Gastroesophageal sphincter (tissue), 4 donors: ENCODE measurements at regions not wholly inside any gene's neighbourhood (a gene's known extent, or its start where the extent isn't known, plus 50 kb on each side); places are given as distances from the start of the nearest gene placed in this dataset.

Experiments used
- ATAC-seq: fragments of 150-250 bp; one replicate; pipeline ENCODE4 v1.9.1; 2016; ENCODE audit warnings: mild to moderate bottlenecking, moderate library complexity
- H3K27ac ChIP-seq, 4 donors: fragments of 200-600 bp; sonication (generic) in 3 of 4; 1 replicate in 3 of 4; 2 replicates in 1 of 4; pipeline ENCODE4 v1.5.1; 2016 to 2019
- H3K27me3 ChIP-seq: fragments of 200-600 bp; sonication (generic); one replicate; pipeline ENCODE4 v1.5.1; 2019
- H3K36me3 ChIP-seq, 2 donors: fragments of 200-600 bp; sonication (generic); one replicate each; pipeline ENCODE4 v1.5.1; 2019; ENCODE audit warnings: control low read depth in 1 of 2
- H3K4me1 ChIP-seq, 3 donors: fragments of 200-600 bp; sonication (generic); 1 replicate in 2 of 3; 2 replicates in 1 of 3; pipeline ENCODE4 v1.5.1; 2016 to 2019; ENCODE audit warnings: control low read depth in 2 of 3
- H3K4me3 ChIP-seq, 2 donors: fragments of 200-600 bp; sonication (generic); one replicate each; pipeline ENCODE4 v1.5.1; 2019; ENCODE audit warnings: mild to moderate bottlenecking in 1 of 2, moderate library complexity in 1 of 2
- H3K9me3 ChIP-seq, 3 donors: fragments of 200-600 bp; sonication (generic); one replicate each; pipeline ENCODE4 v1.5.1; 2017 to 2019; ENCODE audit warnings: control low read depth in 2 of 3
- EP300 ChIP-seq: sonication (generic); formaldehyde crosslinking; IDR thresholded peaks from one replicate; pipeline ENCODE4 v1.6.1; 2017; ENCODE audit warnings: antibody characterized with exemption, mild to moderate bottlenecking
- POLR2A ChIP-seq, 2 donors: fragments of 450-650 bp; IDR thresholded peaks; one replicate each; pipeline ENCODE4 v1.6.1; 2017; ENCODE audit warnings: antibody characterized with exemption in 2 of 2, mild to moderate bottlenecking in 2 of 2, moderate library complexity in 1 of 2
- POLR2AphosphoS5 ChIP-seq: sonication (generic); formaldehyde crosslinking; IDR thresholded peaks from one replicate; pipeline ENCODE4 v1.6.1; 2017; ENCODE audit warnings: antibody characterized with exemption
- WGBS, 2 donors: methylation state at CpG; one replicate each; pipeline ENCODE4 v1.1.5; 2018; ENCODE audit warnings: low coverage in 1 of 2; 5-methylcytosine and 5-hydroxymethylcytosine counted together
- TF ChIP-seq, protein P1 (sequence below), 4 experiments: fragments of 200-600 bp in 2 of 4; fragments of 450-650 bp in 2 of 4; sonication (generic) in 1 of 4; IDR thresholded peaks; one replicate each; pipeline ENCODE4 v1.5.1; 2017 to 2019; ENCODE audit warnings: antibody characterized with exemption in 4 of 4, mild to moderate bottlenecking in 2 of 4, moderate library complexity in 2 of 4

DNA sequence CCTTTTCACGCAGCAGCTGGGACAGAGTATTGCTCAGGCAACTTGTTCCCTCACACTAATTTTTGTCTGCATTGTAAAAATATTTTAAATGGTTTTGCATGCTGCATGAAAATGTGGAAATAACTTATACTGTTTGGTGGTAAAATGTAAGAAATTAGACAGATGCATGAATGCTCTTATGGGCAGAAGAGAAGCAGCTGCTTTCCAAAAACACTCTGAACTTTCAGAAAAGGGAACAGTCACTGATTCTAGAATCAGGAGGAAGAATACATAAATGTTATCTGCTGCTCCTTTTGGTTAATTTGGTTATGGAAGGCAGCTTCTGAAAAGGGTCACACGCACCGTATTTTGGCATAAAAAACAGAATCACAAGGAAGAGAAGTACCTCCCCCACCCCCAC lies 87.0 kb upstream of the RUNX1 start:
- H3K4me3 ChIP-seq, result no peak overlapping the region
- WGBS, 2 donors, result 50 to 54% methylated on average over 2 to 3 of the region's 3 CpGs
- H3K27ac ChIP-seq, result no peak overlapping the region
- H3K4me1 ChIP-seq, result no peaks in the 10 kb centered on the region
- H3K27me3 ChIP-seq, result no peaks in the 10 kb centered on the region
- TF ChIP-seq EP300 (no peak), POLR2A (IDR thresholded peaks at IDR 0.05) (no peak), POLR2AphosphoS5 (no peak)
- TF ChIP-seq, protein P1, sequence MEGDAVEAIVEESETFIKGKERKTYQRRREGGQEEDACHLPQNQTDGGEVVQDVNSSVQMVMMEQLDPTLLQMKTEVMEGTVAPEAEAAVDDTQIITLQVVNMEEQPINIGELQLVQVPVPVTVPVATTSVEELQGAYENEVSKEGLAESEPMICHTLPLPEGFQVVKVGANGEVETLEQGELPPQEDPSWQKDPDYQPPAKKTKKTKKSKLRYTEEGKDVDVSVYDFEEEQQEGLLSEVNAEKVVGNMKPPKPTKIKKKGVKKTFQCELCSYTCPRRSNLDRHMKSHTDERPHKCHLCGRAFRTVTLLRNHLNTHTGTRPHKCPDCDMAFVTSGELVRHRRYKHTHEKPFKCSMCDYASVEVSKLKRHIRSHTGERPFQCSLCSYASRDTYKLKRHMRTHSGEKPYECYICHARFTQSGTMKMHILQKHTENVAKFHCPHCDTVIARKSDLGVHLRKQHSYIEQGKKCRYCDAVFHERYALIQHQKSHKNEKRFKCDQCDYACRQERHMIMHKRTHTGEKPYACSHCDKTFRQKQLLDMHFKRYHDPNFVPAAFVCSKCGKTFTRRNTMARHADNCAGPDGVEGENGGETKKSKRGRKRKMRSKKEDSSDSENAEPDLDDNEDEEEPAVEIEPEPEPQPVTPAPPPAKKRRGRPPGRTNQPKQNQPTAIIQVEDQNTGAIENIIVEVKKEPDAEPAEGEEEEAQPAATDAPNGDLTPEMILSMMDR (IDR thresholded peaks at IDR 0.05), result no peak
- no peaks in the 10 kb centered on the region for H3K9me3 ChIP-seq
- no peak for ATAC-seq
- no peaks in the 10 kb centered on the region for H3K36me3 ChIP-seq

DNA sequence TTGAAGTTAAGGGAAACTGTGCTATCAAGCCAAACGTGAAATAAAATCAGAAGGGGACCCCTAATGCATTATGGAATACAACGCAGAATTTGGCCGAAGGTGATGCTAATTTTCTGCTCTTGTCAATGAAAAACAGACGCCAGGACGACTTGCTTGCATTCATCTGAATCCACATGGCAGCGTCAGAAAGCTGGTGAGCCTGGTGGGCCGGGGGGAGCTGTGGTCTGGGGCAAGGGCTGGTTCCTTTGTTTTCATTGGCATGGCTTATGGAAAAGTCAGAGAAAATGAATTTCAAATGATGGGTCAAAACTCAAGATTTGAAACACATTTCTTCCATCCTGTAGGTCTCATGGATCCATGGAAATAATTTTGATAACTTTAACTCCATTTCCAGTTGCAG lies 86.4 kb upstream of the RUNX1 start:
- no peak for TF ChIP-seq EP300
- TF ChIP-seq POLR2A (IDR thresholded peaks at IDR 0.05), result no peak
- no peak for TF ChIP-seq POLR2AphosphoS5
- TF ChIP-seq, protein P1 (IDR thresholded peaks at IDR 0.05), result no peak
- Histone ChIP-seq H3K36me3 (no peaks in the 10 kb centered on the region), H3K4me3 (no peak overlapping the region), H3K27me3 (no peaks in the 10 kb centered on the region), H3K27ac (no peak overlapping the region), H3K4me1 (no peaks in the 10 kb centered on the region), H3K9me3 (no peaks in the 10 kb centered on the region)
- no peak for ATAC-seq
- 77 to 86% methylated on average over 6 to 7 of the region's 7 CpGs for WGBS, 2 donors

DNA sequence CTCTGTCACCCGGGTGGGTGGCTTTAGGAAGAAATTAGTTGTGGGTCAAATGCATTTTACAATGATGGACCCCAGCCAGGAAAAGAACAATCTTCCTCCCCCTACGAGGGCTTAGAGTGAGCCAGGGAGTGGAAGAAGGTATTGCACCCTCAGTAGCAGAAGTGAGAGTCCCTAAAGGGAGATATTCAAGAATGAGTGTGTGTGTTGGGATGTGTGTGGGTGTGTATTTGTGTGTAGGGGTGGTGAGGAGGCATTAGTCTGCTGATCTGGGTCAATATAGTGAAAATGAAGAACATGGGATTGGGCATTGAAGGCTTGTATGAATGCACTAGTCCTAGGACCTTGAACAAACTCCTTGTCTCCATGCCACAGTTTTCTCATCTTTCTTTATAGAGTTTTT lies 85.2 kb upstream of the RUNX1 start:
- TF ChIP-seq, protein P1 (IDR thresholded peaks at IDR 0.05), result no peak
- TF ChIP-seq POLR2A (IDR thresholded peaks at IDR 0.05) (no peak), POLR2AphosphoS5 (no peak)
- Histone ChIP-seq H3K4me1 (no peaks in the 10 kb centered on the region), H3K36me3 (no peaks in the 10 kb centered on the region), H3K27ac (no peak overlapping the region), H3K4me3 (no peak overlapping the region), H3K27me3 (no peaks in the 10 kb centered on the region), H3K9me3 (no peaks in the 10 kb centered on the region)
- no peak for ATAC-seq
- WGBS, 2 donors, result 50 to 86% methylated on average over 1 to 2 of the region's 2 CpGs

DNA sequence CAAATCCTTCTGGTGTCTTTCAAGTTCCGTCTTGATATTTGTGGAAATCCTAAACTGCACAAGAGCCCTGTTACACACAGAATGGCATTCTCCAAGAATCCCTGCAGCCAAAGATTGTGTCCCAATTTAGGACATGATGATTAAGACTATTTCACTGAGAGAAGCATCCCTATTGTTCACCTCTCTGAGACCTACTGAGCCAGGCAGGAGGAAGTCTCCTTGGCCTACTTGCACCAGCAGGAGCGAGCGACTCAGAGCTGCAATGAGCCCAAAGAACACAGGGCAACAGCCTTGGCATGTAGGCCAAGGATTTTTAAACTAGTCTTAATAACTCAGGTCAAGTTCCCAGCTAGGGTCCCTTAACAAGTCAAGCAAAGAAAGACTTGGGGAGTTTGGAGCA lies 79.4 kb upstream of the RUNX1 start:
- Histone ChIP-seq H3K4me1 (no peaks in the 10 kb centered on the region), H3K27ac (no peak overlapping the region), H3K27me3 (no peaks in the 10 kb centered on the region), H3K36me3 (no peaks in the 10 kb centered on the region), H3K4me3 (no peak overlapping the region), H3K9me3 (peaks cover 0 to 10% (median 0%) of the 10 kb centered on the region in 3 donors)
- no peak for TF ChIP-seq POLR2AphosphoS5
- TF ChIP-seq, protein P1 (IDR thresholded peaks at IDR 0.05), result no peak
- TF ChIP-seq EP300, result no peak
- TF ChIP-seq POLR2A (IDR thresholded peaks at IDR 0.05), result no peak
- ATAC-seq, result no peak
- 96% methylated on average over 3 of the region's 3 CpGs; no CpG with 5 or more reads in 1 of the 2 donors for WGBS, 2 donors

DNA sequence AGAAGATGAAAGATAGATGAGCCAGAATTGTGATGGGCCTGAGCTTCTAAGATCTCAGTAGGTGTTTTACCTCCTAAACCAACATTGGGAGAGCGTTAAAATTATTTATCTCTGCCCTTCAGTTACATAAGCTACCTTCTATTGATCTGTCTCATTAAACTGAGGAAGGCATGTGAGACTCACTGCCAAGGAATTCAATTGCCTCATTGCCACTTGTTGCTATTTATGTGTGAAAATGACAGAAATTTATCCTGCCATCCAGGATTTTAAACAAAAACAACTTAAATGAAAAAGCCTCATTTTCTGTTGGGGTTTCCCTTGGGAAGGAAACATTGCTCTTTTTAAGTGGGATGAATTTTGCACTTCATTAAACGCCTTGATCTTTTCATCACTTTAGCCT lies 78.7 kb upstream of the RUNX1 start:
- no peak for ATAC-seq
- no peaks in the 10 kb centered on the region for H3K4me1 ChIP-seq
- TF ChIP-seq POLR2A (IDR thresholded peaks at IDR 0.05), result no peak
- TF ChIP-seq POLR2AphosphoS5, result no peak
- TF ChIP-seq, protein P1 (IDR thresholded peaks at IDR 0.05), result no peak
- TF ChIP-seq EP300, result no peak
- H3K9me3 ChIP-seq, result peaks cover 0 to 10% (median 0%) of the 10 kb centered on the region in 3 donors
- WGBS, 2 donors, result 80 to 89% methylated on average over 2 of the region's 2 CpGs
- H3K36me3 ChIP-seq, result no peaks in the 10 kb centered on the region
- H3K4me3 ChIP-seq, result no peak overlapping the region
- H3K27me3 ChIP-seq, result no peaks in the 10 kb centered on the region
- H3K27ac ChIP-seq, result no peak overlapping the region
